Endothelial cell of umbilical vein (primary cell): ENCODE measurements at regions not wholly inside any gene's neighbourhood (a gene's known extent, or its start where the extent isn't known, plus 50 kb on each side); places are given as distances from the start of the nearest gene placed in this dataset.

Experiments
- BruUV-seq: library from RNA; stranded (reverse); fragments of 400-500 nt; replicated peaks from 2 replicates; lab custom pipeline; 2021; lab: Mats Ljungman, UMichigan
- CTCF ChIA-PET: fragments of 300-600, 350-600 bp; sonication (Branson Sonifier 250); formaldehyde crosslinking; loops from one replicate; lab custom pipeline; 2021; ENCODE audit warnings: antibody characterized with exemption, inconsistent platforms; lab: Charles Lee
- POLR2A ChIA-PET: fragments of 300-600, 350-600 bp; sonication (Branson Sonifier 250); formaldehyde crosslinking; loops from one replicate; lab custom pipeline; 2021; ENCODE audit warnings: antibody characterized with exemption, inconsistent platforms; lab: Charles Lee
- DNase-seq: peaks from one replicate; pipeline ENCODE4 v3.0.0-alpha.2; 2011; ENCODE audit warnings: low read depth, low spot score
- FAIRE-seq: peaks from 2 replicates; lab custom pipeline; 2011; peaks lifted over from hg19 to GRCh38; lab: Jason Lieb, UNC
- H2AFZ ChIP-seq: 2 replicates; pipeline ENCODE4 v1.6.0; 2012; ENCODE audit warnings: low read depth, low read length, control low read depth, inconsistent platforms
- H3K27ac ChIP-seq: 2 replicates; pipeline ENCODE4 v1.5.1; 2011; ENCODE audit warnings: low read depth, mild to moderate bottlenecking, control low read depth, low read length, moderate library complexity; ENCODE audit not compliant: insufficient read depth
- H3K27me3 ChIP-seq, 2 experiments: 2 replicates each; pipeline versions ENCODE4 v1.6.0 to v1.6.1; 2011; ENCODE audit warnings: low read length in 2 of 2, mixed read lengths in 1 of 2; ENCODE audit not compliant: control insufficient read depth in 2 of 2, insufficient read depth in 2 of 2
- H3K36me3 ChIP-seq, 2 experiments: 2 replicates in 1 of 2; 3 replicates in 1 of 2; pipeline ENCODE4 v1.5.1; 2011; ENCODE audit warnings: low read length in 2 of 2, mild to moderate bottlenecking in 1 of 2, moderate library complexity in 1 of 2; ENCODE audit not compliant: control insufficient read depth in 2 of 2, insufficient read depth in 2 of 2; ENCODE audit errors: extremely low read depth in 1 of 2
- H3K4me1 ChIP-seq: 3 replicates; pipeline ENCODE4 v1.5.1; 2011; ENCODE audit warnings: mild to moderate bottlenecking, low read length; ENCODE audit not compliant: control insufficient read depth, insufficient read depth; ENCODE audit errors: extremely low read depth
- H3K4me2 ChIP-seq: 2 replicates; pipeline ENCODE4 v1.6.1; 2011; ENCODE audit warnings: low read length, control low read depth, mixed read lengths; ENCODE audit not compliant: insufficient read depth
- H3K4me3 ChIP-seq, 3 experiments: fragments of 200-600 bp in 1 of 3; sonication (generic), shearing (Covaris generic) in 1 of 3; replicated peaks in 1 of 3; 2 replicates each; pipeline ENCODE4 v1.5.1; 2011 to 2016; ENCODE audit warnings: control low read depth in 3 of 3, low read length in 3 of 3, mild to moderate bottlenecking in 2 of 3, inconsistent platforms in 1 of 3, low read depth in 1 of 3, moderate library complexity in 1 of 3; ENCODE audit not compliant: insufficient read depth in 1 of 3
- H3K79me2 ChIP-seq: 2 replicates; pipeline ENCODE4 v1.6.0; 2012; ENCODE audit warnings: low read length, inconsistent platforms; ENCODE audit not compliant: control insufficient read depth, insufficient read depth
- H3K9ac ChIP-seq: replicated peaks from 2 replicates; pipeline ENCODE3; 2011; ENCODE audit warnings: low read length, control low read depth; ENCODE audit not compliant: insufficient read depth; ENCODE audit errors: extremely low read depth
- H3K9me1 ChIP-seq: replicated peaks from 3 replicates; pipeline ENCODE4 v1.6.0; 2011; ENCODE audit warnings: mild to moderate bottlenecking, low read length; ENCODE audit not compliant: control insufficient read depth, insufficient read depth; ENCODE audit errors: extremely low read depth
- H3K9me3 ChIP-seq: replicated peaks from 2 replicates; pipeline ENCODE4 v1.5.1; 2012; ENCODE audit warnings: low read length, inconsistent platforms; ENCODE audit not compliant: control insufficient read depth, insufficient read depth
- H4K20me1 ChIP-seq: replicated peaks from 2 replicates; pipeline ENCODE3; 2011; ENCODE audit warnings: mild to moderate bottlenecking, low read length; ENCODE audit not compliant: control insufficient read depth, insufficient read depth; ENCODE audit errors: extremely low read depth
- CTCF ChIP-seq, 2 donors: IDR thresholded peaks; 1 replicate in 1 of 2; 2 replicates in 1 of 2; pipeline ENCODE4 v1.5.1; 2011; ENCODE audit warnings: low read length in 2 of 2, mild to moderate bottlenecking in 2 of 2, moderate library complexity in 2 of 2, control low read depth in 1 of 2, inconsistent platforms in 1 of 2, low read depth in 1 of 2; ENCODE audit not compliant: insufficient read depth in 1 of 2; ENCODE audit errors: extremely low read depth in 1 of 2
- EZH2 ChIP-seq: IDR thresholded peaks from 2 replicates; pipeline ENCODE4 v1.6.1; 2012; ENCODE audit warnings: borderline replicate concordance, low read depth, mild to moderate bottlenecking, moderate library complexity, low read length, inconsistent platforms; ENCODE audit not compliant: severe bottlenecking
- FOS ChIP-seq: IDR thresholded peaks from 2 replicates; pipeline ENCODE4 v1.6.1; 2011; ENCODE audit warnings: mild to moderate bottlenecking, low read length, moderate library complexity, borderline replicate concordance; ENCODE audit not compliant: insufficient read depth
- GATA2 ChIP-seq: IDR thresholded peaks from 2 replicates; pipeline ENCODE4 v1.7.0; 2011; ENCODE audit warnings: low read depth, mild to moderate bottlenecking, moderate library complexity, mixed read lengths, low read length; ENCODE audit not compliant: insufficient read length, insufficient read depth
- JUN ChIP-seq: IDR thresholded peaks from 2 replicates; pipeline ENCODE4 v1.6.1; 2011; ENCODE audit warnings: borderline replicate concordance, low read depth; ENCODE audit not compliant: insufficient read length, insufficient read depth
- MAX ChIP-seq: IDR thresholded peaks from 2 replicates; pipeline ENCODE4 v1.6.1; 2011; ENCODE audit not compliant: insufficient read depth, insufficient read length
- MYC ChIP-seq: IDR thresholded peaks from one replicate; pipeline ENCODE4 v1.6.1; 2011; ENCODE audit warnings: mild to moderate bottlenecking, low read depth, low read length
- POLR2A ChIP-seq: IDR thresholded peaks from 2 replicates; pipeline ENCODE4 v1.6.1; 2012; ENCODE audit warnings: low read depth, mild to moderate bottlenecking, control low read depth, low read length
- POLR2AphosphoS5 ChIP-seq: IDR thresholded peaks from 2 replicates; pipeline ENCODE4 v1.6.1; 2012; ENCODE audit warnings: low read depth, mild to moderate bottlenecking, control low read depth, low read length, moderate library complexity; ENCODE audit not compliant: insufficient read depth
- dilution Hi-C: fragments of 300-500 bp; cut with MboI; formaldehyde crosslinking; loops from one replicate; pipeline ENCODE4 v1.15.0; 2019; ENCODE audit warnings: low sequenced_read_pairs; ENCODE audit not compliant: extremely low pct_ligation_motif_present
- intact Hi-C: fragments of 100-400 bp; cut with micrococcal nuclease; formaldehyde crosslinking; loops from one replicate; pipeline ENCODE4 v1.10.0; 2022

- no peak for DNase-seq
- no peak for FAIRE-seq
- no peaks in the 10 kb centered on the region for H3K79me2 ChIP-seq
- no peaks in the 10 kb centered on the region for H3K27me3 ChIP-seq
- no peak overlapping the region for H3K4me2 ChIP-seq
- BruUV-seq: no TSS peak
- no peaks in the 10 kb centered on the region for H3K9me1 ChIP-seq
- no peak overlapping the region for H3K9ac ChIP-seq
- no peaks in the 10 kb centered on the region for H3K36me3 ChIP-seq
- no peak overlapping the region for H3K27ac ChIP-seq
- H2AFZ ChIP-seq: no peak overlapping the region
- POLR2A ChIA-PET: no interaction called here
- H3K9me3 ChIP-seq: peaks cover 2% of the 10 kb centered on the region
- no peaks in the 10 kb centered on the region for H3K4me1 ChIP-seq
- CTCF ChIA-PET: no interaction called here
- TF ChIP-seq POLR2AphosphoS5 (no peak), MYC (no peak), MAX (no peak), GATA2 (no peak), JUN (no peak), POLR2A (no peak), FOS (no peak), CTCF (IDR thresholded peaks at IDR 0.05; ENCODE audit: extremely low read depth in 1 of 2, insufficient read depth in 1 of 2, low read depth in 1 of 2, low read length in 2 of 2) (no peak), EZH2 (no peak)
- dilution Hi-C loops: no loop called here
- no peak overlapping the region for H3K4me3 ChIP-seq
- intact Hi-C loops: no loop called here
- no peaks in the 10 kb centered on the region for H4K20me1 ChIP-seq
These were observed 1854.9 kb downstream of the TP53TG3F start for GRCh38 chr16:35314298-35314697.
